Skeletal muscle cell (primary cell): ENCODE measurements at regions not wholly inside any gene's neighbourhood (a gene's known extent, or its start where the extent isn't known, plus 50 kb on each side); places are given as distances from the start of the nearest gene placed in this dataset.

Experiments
- DNase-seq: peaks from one replicate; pipeline ENCODE4 v3.0.0-alpha.2; 2010; ENCODE audit warnings: low read depth
- H3K4me3 ChIP-seq: 2 replicates; pipeline ENCODE4 v1.5.1; 2011; ENCODE audit warnings: low read depth, mild to moderate bottlenecking, control low read depth, low read length, moderate library complexity

GRCh38 chr16:7031031-7031430 lies 301.6 kb upstream of the RBFOX1 start:
- H3K4me3 ChIP-seq, result no peak overlapping the region
- no peak for DNase-seq

GRCh38 chr16:7027401-7027800 lies 305.2 kb upstream of the RBFOX1 start:
- no peak for DNase-seq
- H3K4me3 ChIP-seq, result no peak overlapping the region

- no peak for DNase-seq
- H3K4me3 ChIP-seq, result no peak overlapping the region
These were observed 306.0 kb upstream of the RBFOX1 start for GRCh38 chr16:7026639-7027038.

GRCh38 chr16:7025616-7026190 lies 306.9 kb upstream of the RBFOX1 start:
- H3K4me3 ChIP-seq, result no peak overlapping the region
- DNase-seq, result no peak

GRCh38 chr16:7021653-7022275 lies 310.9 kb upstream of the RBFOX1 start:
- DNase-seq, result no peak
- H3K4me3 ChIP-seq, result no peak overlapping the region

GRCh38 chr16:7017006-7017662 lies 315.5 kb upstream of the RBFOX1 start:
- H3K4me3 ChIP-seq, result no peak overlapping the region
- no peak for DNase-seq

- no peak for DNase-seq
- no peak overlapping the region for H3K4me3 ChIP-seq
These were observed 317.9 kb upstream of the RBFOX1 start for GRCh38 chr16:7014756-7015155.

GRCh38 chr16:7013990-7014389 lies 318.7 kb upstream of the RBFOX1 start:
- H3K4me3 ChIP-seq, result no peak overlapping the region
- DNase-seq, result no peak

GRCh38 chr16:7004266-7004665 lies 328.4 kb upstream of the RBFOX1 start:
- no peak overlapping the region for H3K4me3 ChIP-seq
- no peak for DNase-seq

- H3K4me3 ChIP-seq, result no peak overlapping the region
- no peak for DNase-seq
These were observed 339.1 kb upstream of the RBFOX1 start for GRCh38 chr16:6993544-6993943.

- H3K4me3 ChIP-seq, result no peak overlapping the region
- DNase-seq, result no peak
These were observed 343.8 kb upstream of the RBFOX1 start for GRCh38 chr16:6988846-6989245.

- no peak overlapping the region for H3K4me3 ChIP-seq
- no peak for DNase-seq
These were observed 354.7 kb upstream of the RBFOX1 start for GRCh38 chr16:6977916-6978315.

GRCh38 chr16:6977291-6977690 lies 355.4 kb upstream of the RBFOX1 start:
- no peak overlapping the region for H3K4me3 ChIP-seq
- no peak for DNase-seq

- no peak for DNase-seq
- H3K4me3 ChIP-seq, result no peak overlapping the region
These were observed 355.9 kb upstream of the RBFOX1 start for GRCh38 chr16:6976716-6977115.

- DNase-seq, result no peak
These were observed 362.3 kb upstream of the RBFOX1 start for GRCh38 chr16:6970171-6970857.

GRCh38 chr16:6969594-6969993 lies 363.1 kb upstream of the RBFOX1 start:
- no peak for DNase-seq
- no peak overlapping the region for H3K4me3 ChIP-seq

More at GRCh38 chr16:6970171-6970857, 362.3 kb upstream of the RBFOX1 start:
- no peak overlapping the region for H3K4me3 ChIP-seq

- no peak overlapping the region for H3K4me3 ChIP-seq
- no peak for DNase-seq
These were observed 364.8 kb upstream of the RBFOX1 start for GRCh38 chr16:6967796-6968320.

GRCh38 chr16:6966925-6967324 lies 365.7 kb upstream of the RBFOX1 start:
- no peak overlapping the region for H3K4me3 ChIP-seq
- no peak for DNase-seq

GRCh38 chr16:6964679-6965078 lies 368.0 kb upstream of the RBFOX1 start:
- DNase-seq, result no peak
- no peak overlapping the region for H3K4me3 ChIP-seq

GRCh38 chr16:6961704-6962103 lies 370.9 kb upstream of the RBFOX1 start:
- no peak for DNase-seq
- no peak overlapping the region for H3K4me3 ChIP-seq
